ENCODE measurements at regions not wholly inside any gene's neighbourhood (a gene's known extent, or its start where the extent isn't known, plus 50 kb on each side); places are given as distances from the start of the nearest gene placed in this dataset.
"Not testable (repeated sequence)": the region's sequence is repeated elsewhere in the genome, so short reads cannot be mapped to it uniquely, and the experiment has no call there.

- DNase-seq: peak; percentile 69
Measured at GRCh38 chr5:36739751-36740221, 133.4 kb downstream of the SLC1A3 start.

GRCh38 chr5:36740259-36740898 lies 134.0 kb downstream of the SLC1A3 start:
- DNase-seq: peak; percentile 11

GRCh38 chr5:36741128-36741527 lies 134.7 kb downstream of the SLC1A3 start:
- DNase-seq: no peak

DNA sequence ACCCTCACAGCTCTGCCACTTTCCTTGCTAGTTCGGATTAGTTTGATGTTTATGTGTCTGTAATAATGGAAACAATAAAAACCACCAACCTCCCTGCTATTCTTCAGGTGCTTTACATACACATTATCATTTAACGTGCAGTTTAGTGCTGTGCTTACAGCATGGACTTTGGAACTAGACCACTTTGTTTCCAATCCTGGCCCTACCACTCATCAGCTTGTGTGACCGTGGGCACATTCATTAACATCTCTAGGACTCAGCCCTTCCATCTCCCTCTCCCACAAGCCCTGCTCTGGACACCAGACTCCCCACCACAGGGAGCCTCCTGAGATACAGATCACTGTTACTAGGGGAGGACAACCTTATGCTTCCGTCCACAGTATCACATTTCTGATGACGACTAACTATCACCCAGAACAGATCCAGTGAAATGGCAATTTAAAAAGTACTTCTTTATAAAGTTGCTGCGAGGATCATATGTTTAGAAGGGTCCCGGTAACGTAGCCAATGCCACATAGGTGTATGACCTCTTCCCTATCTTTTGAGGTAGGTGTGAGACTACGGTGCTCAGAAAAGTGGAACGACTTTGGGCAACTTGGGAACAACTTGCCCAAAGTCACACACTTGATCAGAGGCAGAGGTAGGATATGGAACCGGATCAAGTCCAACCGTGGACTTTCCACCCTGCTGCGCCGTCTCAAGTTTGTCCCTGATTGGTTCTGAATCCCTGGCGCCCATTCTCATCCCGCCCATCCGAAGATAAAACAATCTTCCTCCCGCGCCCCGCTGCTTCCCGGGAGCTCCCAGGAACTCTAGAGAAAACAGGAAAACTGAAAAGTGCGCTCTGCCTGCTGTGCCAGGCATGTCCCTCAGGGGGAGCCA lies 132.4 kb upstream of the NIPBL start:
- DNase-seq: peak; percentile 7

GRCh38 chr5:36744773-36745589 lies 131.6 kb upstream of the NIPBL start:
- DNase-seq: peak; percentile 87

DNA sequence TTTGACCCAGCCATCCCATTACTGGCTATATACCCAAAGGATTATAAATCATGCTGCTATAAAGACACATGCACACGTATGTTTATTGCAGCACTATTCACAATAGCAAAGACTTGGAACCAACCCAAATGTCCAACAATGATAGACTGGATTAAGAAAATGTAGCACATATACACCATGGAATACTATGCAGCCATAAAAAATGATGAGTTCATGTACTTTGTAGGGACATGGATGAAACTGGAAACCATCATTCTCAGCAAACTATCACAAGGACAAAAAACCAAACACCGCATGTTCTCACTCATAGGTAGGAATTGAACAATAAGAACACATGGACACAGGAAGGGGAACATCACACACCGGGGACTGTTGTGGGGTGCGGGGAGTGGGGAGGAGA lies 128.8 kb upstream of the NIPBL start:
- not testable (repeated sequence) for DNase-seq

GRCh38 chr5:36751886-36752285 lies 124.7 kb upstream of the NIPBL start:
- DNase-seq: no peak

GRCh38 chr5:36755342-36755741 lies 121.2 kb upstream of the NIPBL start:
- DNase-seq: no peak

GRCh38 chr5:36755920-36756488 lies 120.6 kb upstream of the NIPBL start:
- DNase-seq: no peak

DNA sequence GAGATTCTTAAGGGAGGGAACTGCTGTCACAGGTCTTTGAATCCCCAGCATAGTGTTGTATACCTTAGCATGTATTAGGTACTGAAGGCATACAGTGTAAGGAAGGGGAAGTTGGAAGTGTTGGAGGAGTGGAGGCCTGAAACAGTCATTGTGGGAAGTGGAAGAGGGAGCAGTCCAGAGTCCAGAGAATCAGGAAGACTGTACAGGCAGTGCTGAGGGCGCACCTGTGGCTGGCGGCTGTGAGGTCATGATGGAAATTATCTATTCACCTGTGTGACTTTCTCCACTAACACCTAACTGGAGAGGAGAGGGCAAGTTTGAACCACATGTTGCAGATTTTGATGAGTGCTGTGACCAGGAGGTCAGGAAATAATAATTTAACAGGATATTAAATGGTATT lies 119.7 kb upstream of the NIPBL start:
- no peak for DNase-seq

DNA sequence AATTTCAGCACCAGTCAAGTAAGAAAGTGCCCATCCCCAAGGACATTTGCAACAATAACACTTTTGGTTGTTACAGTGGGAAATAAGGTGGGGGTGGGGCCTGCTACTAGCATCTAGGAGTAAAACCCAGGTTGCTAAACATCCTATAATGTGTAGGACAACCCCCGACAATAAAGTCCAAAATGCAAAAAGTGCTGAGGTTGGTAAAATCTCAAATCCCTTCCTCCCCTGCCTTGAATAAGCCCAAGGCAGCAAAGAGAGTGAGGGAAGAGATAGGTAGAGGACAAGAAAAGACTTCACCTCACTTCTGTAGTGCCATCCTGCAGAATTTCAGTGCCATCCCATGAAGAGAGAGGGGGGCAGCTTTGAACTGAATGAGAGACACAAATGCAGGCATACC lies 117.5 kb upstream of the NIPBL start:
- no peak for DNase-seq

GRCh38 chr5:36763454-36763853 lies 113.1 kb upstream of the NIPBL start:
- no peak for DNase-seq

DNA sequence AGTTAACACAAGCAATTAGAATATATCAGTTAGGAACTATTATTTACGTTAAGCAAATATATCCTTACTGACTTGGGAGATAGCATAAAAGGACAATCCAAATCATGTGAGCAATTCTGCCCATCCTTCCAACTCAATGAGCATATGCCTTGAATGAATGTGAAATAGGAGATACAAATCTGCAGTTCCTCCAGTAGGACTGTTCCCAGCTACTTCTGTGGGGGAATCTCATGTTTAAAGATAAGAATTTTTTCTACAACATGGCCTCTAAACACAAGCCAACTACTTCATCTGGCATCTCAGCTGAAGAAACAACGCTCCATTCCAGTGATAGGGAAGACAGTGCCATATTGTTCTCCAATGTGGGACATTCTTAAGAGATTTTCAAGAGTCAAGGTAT lies 110.7 kb upstream of the NIPBL start:
- DNase-seq: no peak

DNA sequence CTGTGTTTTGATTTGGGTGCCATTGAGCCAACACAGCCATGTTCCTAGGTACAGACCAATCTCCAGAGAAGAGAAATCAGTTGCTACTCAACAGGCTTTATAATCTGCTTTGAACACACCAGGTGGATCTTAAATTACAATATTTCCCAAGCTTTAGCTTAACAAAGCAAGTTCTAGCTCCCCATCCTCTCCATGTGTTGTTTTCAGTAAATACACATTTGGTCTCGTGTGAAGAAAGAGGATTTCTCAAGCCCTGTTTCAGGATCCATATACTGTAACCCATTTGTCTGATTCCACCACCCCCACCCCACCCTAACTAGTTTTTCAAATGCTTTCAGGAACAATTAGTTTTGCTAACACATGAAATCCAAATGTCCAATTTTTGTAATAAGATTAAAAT lies 109.6 kb upstream of the NIPBL start:
- no peak for DNase-seq

- no peak for DNase-seq
Measured at GRCh38 chr5:36768450-36768849, 108.1 kb upstream of the NIPBL start.

DNA sequence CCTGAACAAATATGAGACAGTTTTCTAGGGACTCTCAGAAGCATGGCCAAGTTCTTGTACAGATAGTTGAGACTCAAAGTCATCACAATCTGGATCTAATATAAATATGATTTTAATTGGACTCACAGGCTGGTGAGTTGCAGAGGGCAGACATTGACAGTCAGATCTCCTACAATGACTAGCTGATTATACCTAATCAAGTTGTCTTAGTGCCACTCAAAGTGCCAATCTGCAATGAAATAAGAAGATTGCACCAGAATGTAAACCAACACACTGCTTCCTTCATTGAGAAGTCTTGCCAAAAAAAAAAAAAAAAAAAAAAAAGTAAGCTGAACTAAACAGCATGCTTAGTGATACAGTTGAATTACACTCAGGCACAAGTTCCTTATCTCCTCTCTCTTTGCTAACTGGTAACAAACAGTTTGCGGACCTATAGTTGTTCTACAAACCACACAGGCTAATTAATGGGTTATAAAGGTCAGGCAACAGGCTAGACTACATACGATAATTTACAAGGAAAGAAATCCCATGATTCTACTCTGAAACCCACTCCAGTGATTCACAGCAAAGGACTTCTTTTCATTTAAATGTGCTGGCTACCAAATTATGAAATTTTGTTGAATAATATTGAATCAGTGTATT lies 107.3 kb upstream of the NIPBL start:
- no peak for DNase-seq

GRCh38 chr5:36770125-36770524 lies 106.4 kb upstream of the NIPBL start:
- no peak for DNase-seq

DNA sequence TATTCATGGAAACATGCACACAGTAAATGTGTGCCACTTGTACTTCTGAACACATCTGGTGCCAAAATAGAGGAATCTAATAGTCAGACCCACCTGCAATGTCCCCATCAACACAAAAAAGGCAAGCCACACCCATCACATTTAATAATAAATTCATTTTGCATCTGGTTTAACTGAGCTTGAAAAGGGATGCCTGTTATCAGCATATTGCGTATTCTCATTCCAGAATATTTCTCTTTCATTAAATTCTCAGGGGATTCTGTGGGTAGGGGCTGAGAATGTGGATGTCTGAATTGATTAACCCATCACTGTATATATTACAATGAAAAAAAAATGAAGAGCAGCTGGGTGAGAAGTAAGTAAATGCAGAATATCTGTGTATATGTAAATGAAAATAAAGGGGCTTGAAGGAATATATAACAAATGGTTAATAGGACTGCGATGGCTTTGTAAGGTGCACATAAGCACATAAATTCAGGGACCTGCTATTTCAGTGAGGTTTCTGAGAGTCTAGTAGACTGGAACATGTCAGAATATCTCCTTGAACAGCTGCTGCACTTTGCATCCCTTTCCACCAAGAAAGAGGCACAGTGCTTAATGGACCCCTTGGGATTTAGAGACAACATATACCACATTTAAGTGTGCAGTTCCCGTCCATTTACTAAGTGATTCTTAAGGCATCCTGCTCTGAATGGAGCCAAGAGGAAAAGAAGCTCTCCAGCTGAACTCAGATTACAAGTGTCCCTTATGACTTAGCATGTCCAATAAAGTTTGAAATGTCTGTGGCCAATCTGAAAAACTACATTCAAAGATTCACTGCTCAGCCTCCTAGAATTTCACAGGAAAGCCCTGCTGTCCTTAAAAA lies 104.1 kb upstream of the NIPBL start:
- peak; percentile 35 for DNase-seq

GRCh38 chr5:36777105-36777757 lies 99.3 kb upstream of the NIPBL start:
- DNase-seq: peak; percentile 60

GRCh38 chr5:36778336-36778735 lies 98.2 kb upstream of the NIPBL start:
- DNase-seq: no peak

DNA sequence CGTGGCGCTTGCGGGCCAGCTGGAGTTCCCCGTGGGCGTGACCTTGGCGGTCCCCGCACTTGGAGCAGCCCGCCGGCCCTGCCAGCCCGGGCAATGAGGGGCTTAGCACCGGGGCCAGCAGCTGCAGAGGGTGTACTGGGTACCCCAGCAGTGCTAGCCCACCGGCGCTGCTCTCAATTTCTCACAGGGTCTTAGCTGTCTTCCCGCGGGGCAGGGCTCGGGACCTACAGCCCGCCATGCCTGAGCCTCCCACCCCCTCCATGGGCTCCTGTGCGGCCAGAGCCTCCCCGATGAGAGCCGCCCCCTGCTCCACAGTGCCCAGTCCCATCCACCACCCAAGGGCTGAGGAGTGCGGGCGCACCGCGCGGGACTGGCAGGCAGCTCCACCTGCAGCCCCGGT lies 94.0 kb upstream of the NIPBL start:
- not testable (repeated sequence) for DNase-seq
